ENCODE measurements at regions not wholly inside any gene's neighbourhood (a gene's known extent, or its start where the extent isn't known, plus 50 kb on each side); places are given as distances from the start of the nearest gene placed in this dataset.

DNA sequence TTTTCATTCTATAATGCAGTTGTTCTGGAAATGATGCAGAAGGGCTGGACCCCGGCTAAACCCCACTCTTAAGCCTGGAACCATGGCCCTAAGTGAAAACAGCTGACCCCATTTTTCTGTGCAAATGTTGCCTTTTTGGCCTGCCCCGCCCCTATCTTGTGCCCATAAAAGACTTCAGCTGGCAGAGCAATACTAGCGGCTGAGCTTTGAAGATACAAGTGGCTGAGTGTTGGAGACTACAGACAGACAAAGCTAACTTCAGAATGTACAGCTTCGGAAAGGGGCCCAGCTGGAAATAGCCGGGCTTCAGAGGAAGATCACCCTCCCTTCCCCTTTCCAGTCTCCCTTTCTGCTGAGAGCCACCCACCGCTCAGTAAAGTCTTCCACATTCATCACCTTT lies 258.6 kb upstream of the SPTLC3 start:
- TF ChIP-seq, protein P1, sequence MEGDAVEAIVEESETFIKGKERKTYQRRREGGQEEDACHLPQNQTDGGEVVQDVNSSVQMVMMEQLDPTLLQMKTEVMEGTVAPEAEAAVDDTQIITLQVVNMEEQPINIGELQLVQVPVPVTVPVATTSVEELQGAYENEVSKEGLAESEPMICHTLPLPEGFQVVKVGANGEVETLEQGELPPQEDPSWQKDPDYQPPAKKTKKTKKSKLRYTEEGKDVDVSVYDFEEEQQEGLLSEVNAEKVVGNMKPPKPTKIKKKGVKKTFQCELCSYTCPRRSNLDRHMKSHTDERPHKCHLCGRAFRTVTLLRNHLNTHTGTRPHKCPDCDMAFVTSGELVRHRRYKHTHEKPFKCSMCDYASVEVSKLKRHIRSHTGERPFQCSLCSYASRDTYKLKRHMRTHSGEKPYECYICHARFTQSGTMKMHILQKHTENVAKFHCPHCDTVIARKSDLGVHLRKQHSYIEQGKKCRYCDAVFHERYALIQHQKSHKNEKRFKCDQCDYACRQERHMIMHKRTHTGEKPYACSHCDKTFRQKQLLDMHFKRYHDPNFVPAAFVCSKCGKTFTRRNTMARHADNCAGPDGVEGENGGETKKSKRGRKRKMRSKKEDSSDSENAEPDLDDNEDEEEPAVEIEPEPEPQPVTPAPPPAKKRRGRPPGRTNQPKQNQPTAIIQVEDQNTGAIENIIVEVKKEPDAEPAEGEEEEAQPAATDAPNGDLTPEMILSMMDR (IDR thresholded peaks at IDR 0.05), result no peak
- TF ChIP-seq POLR2A (IDR thresholded peaks at IDR 0.05), result no peak

Measured in lower leg skin (tissue), 3 donors.